B cell (primary cell): ENCODE measurements at regions not wholly inside any gene's neighbourhood (a gene's known extent, or its start where the extent isn't known, plus 50 kb on each side); places are given as distances from the start of the nearest gene placed in this dataset.

Experiments used
- EZH2 ChIP-seq: IDR thresholded peaks from 2 replicates; pipeline ENCODE4 v1.6.1; 2012; ENCODE audit warnings: borderline replicate concordance, low read depth, mild to moderate bottlenecking, moderate library complexity, low read length; ENCODE audit not compliant: insufficient read depth, poor library complexity, severe bottlenecking
- TF ChIP-seq, protein P1 (sequence below): fragments of 200-600 bp; IDR thresholded peaks from one replicate; pipeline ENCODE4 v1.8.0; 2022; ENCODE audit warnings: antibody characterized with exemption, mild to moderate bottlenecking

GRCh38 chr13:80011448-80012212 lies 329.3 kb downstream of the SPRY2 start:
- TF ChIP-seq, protein P1, sequence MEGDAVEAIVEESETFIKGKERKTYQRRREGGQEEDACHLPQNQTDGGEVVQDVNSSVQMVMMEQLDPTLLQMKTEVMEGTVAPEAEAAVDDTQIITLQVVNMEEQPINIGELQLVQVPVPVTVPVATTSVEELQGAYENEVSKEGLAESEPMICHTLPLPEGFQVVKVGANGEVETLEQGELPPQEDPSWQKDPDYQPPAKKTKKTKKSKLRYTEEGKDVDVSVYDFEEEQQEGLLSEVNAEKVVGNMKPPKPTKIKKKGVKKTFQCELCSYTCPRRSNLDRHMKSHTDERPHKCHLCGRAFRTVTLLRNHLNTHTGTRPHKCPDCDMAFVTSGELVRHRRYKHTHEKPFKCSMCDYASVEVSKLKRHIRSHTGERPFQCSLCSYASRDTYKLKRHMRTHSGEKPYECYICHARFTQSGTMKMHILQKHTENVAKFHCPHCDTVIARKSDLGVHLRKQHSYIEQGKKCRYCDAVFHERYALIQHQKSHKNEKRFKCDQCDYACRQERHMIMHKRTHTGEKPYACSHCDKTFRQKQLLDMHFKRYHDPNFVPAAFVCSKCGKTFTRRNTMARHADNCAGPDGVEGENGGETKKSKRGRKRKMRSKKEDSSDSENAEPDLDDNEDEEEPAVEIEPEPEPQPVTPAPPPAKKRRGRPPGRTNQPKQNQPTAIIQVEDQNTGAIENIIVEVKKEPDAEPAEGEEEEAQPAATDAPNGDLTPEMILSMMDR: no peak
- TF ChIP-seq EZH2: no peak
